ENCODE measurements at regions not wholly inside any gene's neighbourhood (a gene's known extent, or its start where the extent isn't known, plus 50 kb on each side); places are given as distances from the start of the nearest gene placed in this dataset.

DNA sequence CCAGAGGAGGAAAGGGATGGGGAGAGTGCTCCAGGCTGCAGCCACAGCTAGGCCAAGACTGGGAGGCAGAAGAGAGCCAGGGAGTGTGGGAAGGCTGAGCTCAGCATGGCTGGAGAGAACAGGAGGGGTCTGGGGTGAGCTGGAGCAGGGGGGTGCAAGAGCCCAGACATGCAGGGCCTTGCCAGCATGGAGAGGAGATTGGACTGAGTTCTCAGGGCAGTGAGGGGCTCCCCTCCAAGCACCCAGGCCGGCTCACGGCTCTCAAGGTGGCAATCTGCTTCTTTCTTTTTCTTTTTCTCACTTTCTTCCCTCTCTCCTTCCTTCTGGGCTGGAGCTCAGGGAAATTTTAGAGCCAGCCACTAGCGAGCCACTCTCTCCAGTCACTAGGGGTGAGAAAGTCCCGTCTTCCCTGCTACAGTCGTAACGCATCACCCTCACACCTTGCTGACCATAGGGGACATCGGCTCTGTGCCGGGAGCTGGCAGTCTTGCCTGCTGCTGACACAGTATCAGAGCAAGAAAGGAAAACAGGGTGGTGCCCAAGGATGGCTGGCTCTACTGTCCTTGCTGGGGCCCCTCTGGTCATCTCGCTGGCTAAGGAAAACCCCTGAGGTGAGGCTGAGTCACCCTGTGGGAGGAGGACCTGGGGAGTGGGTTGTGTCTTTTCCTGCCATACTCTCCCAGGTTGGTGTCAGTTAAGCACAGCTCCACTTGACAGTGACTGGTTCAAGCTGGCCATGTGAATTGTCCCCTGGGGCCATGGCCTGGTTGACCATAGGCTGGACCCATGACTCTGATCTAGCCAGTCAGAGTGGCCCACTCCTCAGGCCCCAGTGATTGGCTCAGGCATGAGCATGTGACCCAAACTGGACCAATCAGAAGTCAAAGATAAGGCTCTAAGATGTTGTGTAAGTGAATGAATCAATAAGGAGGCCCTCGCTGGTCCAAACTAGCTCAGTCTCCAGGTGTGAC, 135.1 kb upstream of the PMEPA1 start:
- no peaks in the 10 kb centered on the region for H3K27me3 ChIP-seq (ENCODE audit: insufficient read depth in 3 of 3, low read length in 2 of 3)
- H3K9me3 ChIP-seq = no peaks in the 10 kb centered on the region
- 91 to 94% (median 93%) methylated on average over 10 of the region's 10 CpGs for WGBS, 3 donors
- TF ChIP-seq, protein P1, sequence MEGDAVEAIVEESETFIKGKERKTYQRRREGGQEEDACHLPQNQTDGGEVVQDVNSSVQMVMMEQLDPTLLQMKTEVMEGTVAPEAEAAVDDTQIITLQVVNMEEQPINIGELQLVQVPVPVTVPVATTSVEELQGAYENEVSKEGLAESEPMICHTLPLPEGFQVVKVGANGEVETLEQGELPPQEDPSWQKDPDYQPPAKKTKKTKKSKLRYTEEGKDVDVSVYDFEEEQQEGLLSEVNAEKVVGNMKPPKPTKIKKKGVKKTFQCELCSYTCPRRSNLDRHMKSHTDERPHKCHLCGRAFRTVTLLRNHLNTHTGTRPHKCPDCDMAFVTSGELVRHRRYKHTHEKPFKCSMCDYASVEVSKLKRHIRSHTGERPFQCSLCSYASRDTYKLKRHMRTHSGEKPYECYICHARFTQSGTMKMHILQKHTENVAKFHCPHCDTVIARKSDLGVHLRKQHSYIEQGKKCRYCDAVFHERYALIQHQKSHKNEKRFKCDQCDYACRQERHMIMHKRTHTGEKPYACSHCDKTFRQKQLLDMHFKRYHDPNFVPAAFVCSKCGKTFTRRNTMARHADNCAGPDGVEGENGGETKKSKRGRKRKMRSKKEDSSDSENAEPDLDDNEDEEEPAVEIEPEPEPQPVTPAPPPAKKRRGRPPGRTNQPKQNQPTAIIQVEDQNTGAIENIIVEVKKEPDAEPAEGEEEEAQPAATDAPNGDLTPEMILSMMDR (IDR thresholded peaks at IDR 0.05) = no peak
- intact Hi-C loops (cut with DNase I) = no loop called here
- DNase-seq (no peak), ATAC-seq (no peak)
- H3K36me3 ChIP-seq (ENCODE audit: insufficient read depth in 1 of 2, low read depth in 1 of 2) = no peaks in the 10 kb centered on the region
- no peaks in the 10 kb centered on the region for H3K4me1 ChIP-seq
- H3K4me3 ChIP-seq = no peak overlapping the region
- no peak overlapping the region for H3K27ac ChIP-seq

- no peaks in the 10 kb centered on the region for H3K27me3 ChIP-seq (ENCODE audit: insufficient read depth in 3 of 3, low read length in 2 of 3)
- intact Hi-C loops (cut with DNase I) = no loop called here
- no peaks in the 10 kb centered on the region for H3K4me1 ChIP-seq
- WGBS, 3 donors = 95 to 96% (median 96%) methylated on average over 14 of the region's 14 CpGs
- ATAC-seq = no peak
- H3K4me3 ChIP-seq = no peak overlapping the region
- TF ChIP-seq, protein P1 (IDR thresholded peaks at IDR 0.05) = no peak
- no peak overlapping the region for H3K27ac ChIP-seq
- no peaks in the 10 kb centered on the region for H3K9me3 ChIP-seq
- H3K36me3 ChIP-seq (ENCODE audit: insufficient read depth in 1 of 2, low read depth in 1 of 2) = no peaks in the 10 kb centered on the region
- no peak for DNase-seq
These were observed 134.3 kb upstream of the PMEPA1 start for GRCh38 chr20:57843941-57844625.

GRCh38 chr20:57842720-57843119, 132.9 kb upstream of the PMEPA1 start:
- no peak for ATAC-seq
- no peaks in the 10 kb centered on the region for H3K36me3 ChIP-seq (ENCODE audit: insufficient read depth in 1 of 2, low read depth in 1 of 2)
- TF ChIP-seq, protein P1 (IDR thresholded peaks at IDR 0.05) = no peak
- no peaks in the 10 kb centered on the region for H3K4me1 ChIP-seq
- no peaks in the 10 kb centered on the region for H3K9me3 ChIP-seq
- intact Hi-C loops (cut with DNase I) = no loop called here
- no peak for DNase-seq
- H3K4me3 ChIP-seq = no peak overlapping the region
- H3K27me3 ChIP-seq (ENCODE audit: insufficient read depth in 3 of 3, low read length in 2 of 3) = no peaks in the 10 kb centered on the region
- H3K27ac ChIP-seq = no peak overlapping the region
- 90 to 95% (median 90%) methylated on average over 4 of the region's 4 CpGs for WGBS, 3 donors

DNA sequence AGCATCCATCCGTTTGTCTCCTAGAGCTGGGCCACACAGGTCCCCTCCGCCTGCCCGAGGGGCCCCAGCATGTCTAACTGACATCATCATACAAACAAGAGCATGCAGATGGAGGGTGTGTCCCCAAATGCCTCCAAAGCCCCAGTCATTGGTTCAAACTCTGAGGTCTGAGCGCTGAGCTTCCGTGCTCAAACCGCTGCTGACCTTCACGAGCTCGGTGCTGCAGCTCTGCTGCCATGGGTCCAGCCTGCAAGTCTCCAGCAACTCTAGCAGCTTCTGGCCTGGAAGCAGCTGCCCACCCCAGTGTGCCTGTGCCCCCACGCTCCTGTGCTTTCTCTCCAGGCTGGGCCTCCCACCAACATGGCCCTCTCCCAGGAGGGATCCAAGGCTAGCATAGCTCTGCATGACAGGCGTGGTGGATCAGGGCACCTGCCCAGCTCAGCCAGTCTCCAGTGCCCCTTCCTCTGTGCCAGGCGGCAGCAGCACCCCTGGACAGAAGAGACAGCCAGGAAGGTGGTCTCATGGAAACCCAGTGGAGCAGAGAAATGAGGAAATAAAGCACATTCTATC, 131.6 kb upstream of the PMEPA1 start:
- intact Hi-C loops (cut with DNase I) = no loop called here
- WGBS, 3 donors = 74 to 84% (median 82%) methylated on average over 11 of the region's 11 CpGs

More for the DNA sequence above, 131.6 kb upstream of the PMEPA1 start:
- H3K4me1 ChIP-seq = no peaks in the 10 kb centered on the region
- H3K4me3 ChIP-seq = no peak overlapping the region
- TF ChIP-seq, protein P1 (IDR thresholded peaks at IDR 0.05) = no peak
- DNase-seq = no peak
- no peaks in the 10 kb centered on the region for H3K27me3 ChIP-seq (ENCODE audit: insufficient read depth in 3 of 3, low read length in 2 of 3)
- no peaks in the 10 kb centered on the region for H3K36me3 ChIP-seq (ENCODE audit: insufficient read depth in 1 of 2, low read depth in 1 of 2)
- ATAC-seq = no peak
- H3K9me3 ChIP-seq = no peaks in the 10 kb centered on the region
- no peak overlapping the region for H3K27ac ChIP-seq

All from psoas muscle (tissue), 7 donors.